Dedifferentiated amniotic fluid mesenchymal stem cell (primary cell): ENCODE measurements at regions not wholly inside any gene's neighbourhood (a gene's known extent, or its start where the extent isn't known, plus 50 kb on each side); places are given as distances from the start of the nearest gene placed in this dataset.
"Not testable (repeated sequence)": the region's sequence is repeated elsewhere in the genome, so short reads cannot be mapped to it uniquely, and the experiment has no call there.

ENCODE experiments used
- DNase-seq: peaks from one replicate; pipeline ENCODE4 v3.0.0-alpha.2; 2016; ENCODE audit errors: extremely low spot score

DNA sequence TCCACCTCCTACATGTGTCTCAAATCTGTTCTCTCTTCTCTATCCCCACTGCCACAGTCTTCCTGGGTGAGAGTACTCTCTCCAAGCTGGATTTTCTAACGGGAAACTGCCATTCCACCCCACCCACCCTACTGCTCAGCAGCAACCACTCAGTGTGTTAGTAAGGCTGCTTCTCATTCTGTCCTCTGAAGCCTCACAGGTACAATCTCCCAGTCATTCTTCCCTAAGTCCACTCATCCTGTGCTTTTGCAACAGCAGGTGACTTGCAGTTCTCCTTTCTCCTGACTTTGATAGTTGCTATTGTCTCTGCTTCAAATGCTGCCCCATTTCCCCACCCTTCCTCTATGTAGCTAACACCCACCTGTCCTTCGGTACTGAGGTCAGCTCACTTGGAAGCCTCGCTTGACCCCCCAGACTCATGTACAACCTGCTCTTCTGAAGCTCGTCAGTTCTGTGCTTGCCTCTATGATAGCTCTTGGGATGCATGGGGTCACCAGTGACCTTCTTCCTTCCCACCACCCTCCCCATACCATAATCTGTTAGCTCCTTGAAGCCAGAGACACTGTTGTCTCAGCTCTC is 188.9 kb downstream of the RRAGC start:
- no peak for DNase-seq

DNA sequence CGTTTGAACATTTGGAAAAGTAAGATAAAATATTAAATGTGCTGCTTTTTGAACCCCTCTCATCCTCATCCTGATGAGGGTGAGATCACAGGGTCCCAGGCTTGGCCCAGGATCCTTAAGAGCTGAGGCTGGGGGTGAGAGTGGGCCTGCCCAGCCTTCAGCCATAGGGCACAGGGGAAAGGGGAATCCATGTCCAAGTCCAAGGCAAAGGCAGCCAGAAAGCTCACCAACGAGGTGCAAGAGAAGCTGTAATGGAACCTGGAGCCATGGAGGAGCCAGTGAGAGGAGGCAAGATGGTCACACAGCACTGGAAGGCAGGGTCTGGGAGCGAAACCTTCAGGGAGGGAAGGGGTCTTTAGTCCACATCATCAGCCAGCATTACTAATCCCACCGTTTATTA is 191.9 kb downstream of the RRAGC start:
- DNase-seq, result no peak

DNA sequence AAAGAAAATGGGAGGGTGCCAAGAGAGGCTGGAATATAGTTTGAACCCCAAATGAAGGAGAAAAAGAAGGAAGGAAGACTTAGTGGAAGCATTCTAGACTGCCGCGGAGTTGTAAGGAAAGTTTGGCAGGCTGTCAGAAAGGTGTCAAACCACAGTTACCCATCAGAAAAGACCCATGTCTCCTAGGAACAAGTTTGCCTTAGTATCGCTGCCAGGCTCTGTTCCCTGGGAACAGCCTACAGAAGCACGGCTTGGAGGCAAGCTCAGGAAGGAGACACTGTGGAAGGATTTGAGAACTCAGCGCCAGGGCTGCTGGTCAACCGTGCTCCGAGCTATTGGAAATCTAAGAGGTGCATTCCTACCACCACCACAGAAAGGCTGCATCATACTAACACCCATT is 197.4 kb downstream of the RRAGC start:
- DNase-seq, result no peak

DNA sequence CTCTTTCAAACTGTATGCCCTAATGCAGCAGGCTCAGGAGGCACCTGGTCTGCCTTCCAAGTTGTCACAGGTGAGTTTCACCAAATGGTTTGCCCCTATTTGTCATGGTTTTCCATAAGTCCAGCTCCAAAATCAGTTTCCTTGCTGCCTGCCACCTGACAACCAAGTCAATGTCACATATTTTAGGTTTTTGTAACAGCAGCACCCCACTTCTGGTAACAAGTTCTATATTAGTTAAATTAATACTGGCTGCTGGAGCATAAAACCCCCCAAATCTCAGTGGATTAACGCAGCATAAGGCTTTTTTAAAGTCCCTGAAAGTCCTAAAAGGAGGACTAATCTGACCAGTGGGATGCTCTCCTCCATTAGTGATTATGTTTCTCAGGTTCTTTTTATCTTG is 200.7 kb downstream of the RRAGC start:
- DNase-seq, result no peak

DNA sequence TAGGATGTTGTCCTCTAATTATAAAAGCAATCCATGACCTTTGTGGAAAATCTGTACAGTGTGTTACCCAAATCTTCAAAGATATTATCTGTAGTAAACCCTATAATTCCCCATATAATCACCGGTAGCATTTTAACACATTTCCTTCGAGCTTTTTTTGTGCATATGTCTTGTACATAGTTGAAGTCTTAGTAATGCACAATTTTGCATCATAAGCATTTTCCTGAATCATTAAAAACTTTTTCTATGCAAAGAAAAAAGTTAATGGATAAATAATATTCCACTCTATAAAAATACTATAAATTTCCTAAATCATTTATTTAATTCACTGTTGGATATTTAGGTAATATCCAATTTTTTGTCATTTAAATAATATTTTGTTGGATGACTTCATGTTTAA is 201.7 kb downstream of the RRAGC start:
- no peak for DNase-seq

DNA sequence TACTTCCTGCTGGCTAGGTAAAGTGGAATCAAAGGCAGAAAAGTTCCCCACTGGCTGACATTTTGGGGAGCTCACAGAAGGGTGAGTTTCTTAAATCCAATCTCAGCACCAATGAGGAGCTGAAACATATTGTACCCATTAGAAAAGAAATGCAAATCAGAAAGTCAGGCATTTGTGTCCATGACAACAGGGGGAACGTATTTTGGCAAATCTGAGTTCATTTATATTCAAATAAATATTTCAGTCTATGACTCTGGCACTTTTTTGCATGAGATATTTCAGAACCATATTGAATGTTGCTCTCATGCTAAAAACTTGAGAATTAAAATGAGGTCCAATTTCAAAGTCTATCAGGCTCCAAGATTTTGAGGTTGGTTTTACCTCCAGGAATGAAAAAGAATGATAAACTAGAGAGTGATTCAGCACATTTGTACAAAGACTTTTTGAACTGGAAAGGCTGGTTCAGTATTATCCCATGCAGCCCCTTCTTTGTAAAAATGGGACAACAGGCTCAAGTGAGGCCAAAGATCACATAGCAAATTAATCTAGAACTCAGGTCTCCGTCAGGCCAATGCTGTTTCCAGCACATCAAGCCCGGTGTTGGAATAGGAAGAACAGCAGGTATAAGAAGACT is 202.2 kb downstream of the RRAGC start:
- DNase-seq, result no peak

DNA sequence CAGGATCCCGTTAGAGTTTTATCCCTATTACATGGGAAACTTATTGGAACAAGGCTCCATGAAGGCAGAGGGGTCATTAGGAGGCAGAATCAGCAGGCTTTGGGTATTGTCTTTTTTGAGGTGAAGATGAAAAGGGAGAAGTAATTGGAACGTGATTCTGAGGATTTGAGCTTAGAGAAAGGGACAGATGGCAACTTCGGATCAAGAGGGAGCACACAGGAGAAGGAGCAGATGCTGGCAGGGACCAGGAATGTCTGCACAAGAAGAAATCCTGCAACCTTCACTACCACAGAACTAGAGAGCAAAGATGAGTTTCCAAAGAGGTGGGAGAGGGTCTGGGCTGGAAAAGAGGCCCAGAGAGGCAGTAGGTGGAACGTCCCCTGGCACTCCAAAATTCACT is 202.8 kb downstream of the RRAGC start:
- DNase-seq, result no peak

DNA sequence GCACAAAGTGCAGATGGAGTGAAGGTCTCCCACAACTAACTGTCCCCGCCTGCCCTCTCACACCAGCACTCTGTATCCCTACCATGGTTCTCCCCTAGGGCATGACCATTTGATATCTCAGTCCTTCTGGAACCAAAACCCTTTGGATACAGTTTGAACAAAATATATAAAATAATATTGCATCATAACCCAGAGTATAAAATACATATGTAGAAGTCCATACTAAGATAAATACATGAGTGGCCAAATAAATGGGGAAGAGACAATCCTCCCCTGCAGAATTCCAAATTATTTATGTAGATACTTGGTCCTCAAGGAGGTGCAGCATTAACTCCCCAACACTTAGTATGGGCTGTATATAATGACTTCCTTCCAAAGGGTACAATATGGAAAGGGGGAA is 207.4 kb downstream of the RRAGC start:
- DNase-seq, result no peak

DNA sequence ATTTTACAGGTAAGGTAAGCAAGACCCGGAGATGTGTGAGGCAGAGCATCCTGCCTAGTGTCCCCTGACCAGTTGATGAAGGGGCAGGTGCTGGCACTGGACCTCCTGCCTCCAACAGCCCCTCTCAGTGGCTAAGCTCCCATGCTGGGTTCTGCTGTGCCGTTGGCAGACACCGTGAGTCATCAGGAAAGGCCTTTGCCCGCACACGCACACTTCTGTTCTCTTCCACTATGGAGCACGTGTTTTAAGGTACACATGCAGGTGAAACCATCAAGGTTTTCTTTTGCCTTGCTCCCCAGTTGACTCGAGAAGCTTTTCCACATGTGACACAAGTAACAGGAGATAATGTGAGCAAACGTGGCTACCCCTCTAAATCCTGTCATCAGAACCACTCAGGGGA is 207.9 kb downstream of the RRAGC start:
- no peak for DNase-seq

DNA sequence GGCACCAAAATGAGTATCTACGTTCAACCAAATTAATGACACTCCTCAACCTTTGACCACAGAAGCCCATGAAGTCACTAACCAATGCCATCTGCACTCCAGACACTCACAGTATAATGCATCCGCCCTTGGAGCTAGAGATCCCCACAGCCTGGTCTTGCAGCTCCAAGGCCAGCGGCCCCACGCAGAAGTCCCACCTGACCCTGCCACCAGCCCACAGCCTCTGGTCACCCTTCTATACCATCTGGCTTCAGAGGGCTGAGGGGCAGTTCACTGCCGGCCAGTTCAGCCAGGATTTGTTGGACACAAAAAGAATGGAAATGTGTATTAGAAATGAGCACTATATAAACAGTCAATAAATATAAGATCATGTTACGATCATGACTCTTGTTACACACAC is 211.2 kb downstream of the RRAGC start:
- DNase-seq, result no peak

DNA sequence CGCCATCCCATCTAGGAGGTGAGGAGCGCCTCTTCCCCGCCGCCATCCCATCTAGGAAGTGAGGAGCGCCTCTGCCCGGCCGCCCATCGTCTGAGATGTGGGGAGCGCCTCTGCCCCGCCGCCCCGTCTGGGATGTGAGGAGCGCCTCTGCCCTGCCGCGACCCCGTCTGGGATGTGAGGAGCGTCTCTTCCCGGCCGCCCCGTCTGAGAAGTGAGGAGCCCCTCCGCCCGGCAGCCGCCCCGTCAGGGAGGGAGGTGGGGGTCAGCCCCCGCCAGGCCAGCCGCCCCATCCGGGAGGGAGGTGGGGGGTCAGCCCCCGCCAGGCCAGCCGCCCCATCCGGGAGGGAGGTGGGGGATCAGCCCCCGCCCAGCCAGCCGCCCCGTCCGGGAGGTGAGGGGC is 212.2 kb downstream of the RRAGC start:
- not testable (repeated sequence) for DNase-seq

DNA sequence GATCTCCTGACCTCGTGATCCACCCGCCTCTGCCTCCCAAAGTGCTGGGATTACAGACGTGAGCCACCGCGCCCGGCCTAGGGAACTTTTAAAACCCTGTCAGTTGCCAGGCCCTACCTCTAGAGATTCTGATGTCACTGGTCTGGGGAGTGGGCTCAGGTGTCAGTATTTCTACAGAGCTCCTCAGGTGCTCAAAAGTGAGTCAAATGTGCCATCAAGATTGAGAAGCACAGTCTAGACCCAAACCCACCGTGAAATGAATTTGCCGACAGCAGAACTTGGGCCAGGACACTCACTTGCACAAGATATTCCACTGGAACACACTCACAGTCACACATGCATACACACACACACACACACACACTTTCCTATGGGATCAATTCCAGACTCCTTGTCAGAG is 215.5 kb downstream of the RRAGC start:
- no peak for DNase-seq

DNA sequence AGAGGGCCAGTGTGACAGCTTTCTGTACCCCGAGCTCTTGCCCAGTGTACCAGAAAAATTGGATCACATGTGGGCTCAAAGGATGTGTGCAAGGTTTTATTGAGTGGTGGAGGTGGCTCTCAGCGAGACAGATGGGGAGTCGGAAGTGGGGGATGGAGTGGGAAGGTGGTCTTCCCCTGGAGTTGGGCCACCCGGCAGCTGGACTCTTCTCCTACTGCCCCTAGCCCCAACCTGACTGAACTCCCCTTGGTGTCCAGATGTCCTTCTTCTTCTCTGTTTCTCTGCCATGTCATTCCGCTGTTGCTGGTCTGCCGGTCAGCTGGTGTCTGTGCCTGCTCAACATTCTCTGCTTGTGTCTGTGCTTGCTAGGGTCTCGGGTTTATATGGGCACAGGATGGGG is 217.9 kb downstream of the RRAGC start:
- DNase-seq, result no peak

DNA sequence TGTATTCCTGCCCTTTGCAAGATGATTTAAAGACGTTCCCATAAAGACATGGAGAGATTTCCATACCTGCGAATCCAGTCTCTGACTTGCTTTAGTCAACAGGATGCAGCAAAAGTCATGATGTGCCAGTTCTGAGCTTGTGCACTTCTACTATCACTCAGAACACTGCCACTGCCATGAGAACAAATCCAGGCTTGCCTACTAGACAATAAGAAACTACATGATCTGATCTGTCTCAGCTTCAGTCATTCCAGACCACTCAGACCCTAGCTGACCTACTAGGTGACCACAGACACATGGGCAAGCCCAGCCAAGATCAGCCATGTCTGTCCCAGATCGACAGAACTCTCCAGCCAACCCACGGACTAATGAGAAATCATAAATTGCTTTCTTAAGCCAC is 219.2 kb downstream of the RRAGC start:
- DNase-seq, result no peak

DNA sequence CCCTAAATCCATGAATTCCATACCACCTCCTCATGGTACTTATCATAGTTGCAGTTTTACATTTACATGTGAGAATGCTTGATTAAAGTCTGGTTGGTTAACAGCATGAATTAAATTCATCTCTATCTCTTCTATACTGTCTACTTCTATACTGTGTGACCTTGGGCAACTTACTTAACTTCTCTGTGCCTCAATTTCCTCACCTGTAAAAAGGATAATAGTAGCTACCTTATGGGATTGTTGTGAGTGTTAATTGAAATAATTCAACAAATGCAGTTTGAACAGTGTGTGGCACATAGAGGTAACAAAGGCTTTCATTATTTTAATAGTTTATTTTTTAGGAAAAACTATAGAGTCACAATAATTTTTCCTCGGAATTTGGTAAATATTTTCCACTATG is 231.3 kb downstream of the RRAGC start:
- DNase-seq, result no peak

DNA sequence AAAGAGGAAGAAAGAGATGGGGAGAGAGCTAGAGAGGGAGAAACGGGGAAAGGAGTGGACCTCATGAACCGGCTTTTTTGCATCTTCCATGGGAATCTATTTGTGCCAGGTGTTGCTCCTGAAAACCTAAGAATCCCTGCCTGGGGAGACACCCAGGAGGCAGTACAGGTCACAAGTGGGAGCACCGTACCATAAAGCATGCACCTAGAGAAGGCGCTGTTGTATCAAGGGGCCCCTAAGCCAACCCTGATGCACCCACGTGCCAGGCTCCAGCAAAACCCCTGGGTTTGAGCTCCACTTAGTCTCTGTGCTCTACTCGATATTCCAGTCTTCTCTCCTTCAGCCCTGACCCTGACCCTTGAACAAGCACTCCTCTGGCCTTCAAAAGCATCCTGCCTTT is 233.6 kb downstream of the RRAGC start:
- DNase-seq, result no peak

DNA sequence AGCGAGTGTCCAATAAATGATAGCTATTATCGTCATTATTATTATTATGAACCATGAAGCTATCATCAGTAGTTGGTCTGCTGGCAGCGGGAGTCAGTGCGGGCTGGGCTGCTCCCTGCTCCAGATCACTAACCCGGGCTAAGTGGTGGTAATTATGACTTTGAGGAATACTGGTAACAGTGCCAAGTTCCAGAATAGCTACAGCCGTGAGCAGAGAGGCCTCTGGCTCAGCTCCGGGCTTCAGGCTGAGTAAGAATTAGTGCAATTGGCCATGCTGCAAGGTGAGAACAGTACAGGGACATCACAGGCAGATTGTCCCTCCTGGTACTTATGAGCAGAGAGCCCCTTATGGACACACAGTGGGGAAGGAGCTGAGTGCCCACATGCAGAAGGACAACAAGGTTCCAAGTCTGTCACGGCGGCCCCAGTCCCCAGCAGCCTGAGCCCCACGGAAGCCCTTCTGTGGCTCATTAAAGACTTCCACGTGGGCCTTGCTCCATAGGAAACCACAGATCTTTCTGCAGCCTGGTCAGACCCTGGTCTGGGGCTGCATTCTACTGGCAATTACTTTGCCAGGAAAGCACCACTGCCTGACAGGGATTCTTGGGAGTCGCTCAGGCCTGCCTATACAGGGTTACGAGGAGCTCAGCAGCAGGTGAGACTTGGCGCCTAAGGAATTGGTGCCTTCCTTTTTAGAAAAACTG is 235.1 kb downstream of the RRAGC start:
- DNase-seq, result no peak

DNA sequence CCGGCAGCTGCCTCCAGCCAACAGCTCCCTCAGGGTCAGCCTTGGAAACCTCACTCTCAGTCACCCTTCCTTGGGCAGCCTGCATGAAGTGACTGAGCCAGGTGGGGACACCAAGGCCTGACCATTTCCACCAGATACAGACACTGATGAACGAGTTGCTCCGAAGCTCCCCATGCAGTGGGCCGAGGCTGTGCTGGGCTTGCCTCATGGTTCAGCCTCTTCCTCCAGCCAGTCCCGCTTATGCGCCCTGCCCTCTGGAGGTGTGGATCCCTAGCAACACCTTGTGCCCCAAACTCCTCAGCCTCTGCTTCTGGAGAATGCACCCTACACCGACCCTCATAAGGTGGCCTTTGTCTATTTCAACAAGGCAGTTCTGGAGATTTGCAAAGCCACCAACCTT is 236.0 kb downstream of the RRAGC start:
- no peak for DNase-seq

DNA sequence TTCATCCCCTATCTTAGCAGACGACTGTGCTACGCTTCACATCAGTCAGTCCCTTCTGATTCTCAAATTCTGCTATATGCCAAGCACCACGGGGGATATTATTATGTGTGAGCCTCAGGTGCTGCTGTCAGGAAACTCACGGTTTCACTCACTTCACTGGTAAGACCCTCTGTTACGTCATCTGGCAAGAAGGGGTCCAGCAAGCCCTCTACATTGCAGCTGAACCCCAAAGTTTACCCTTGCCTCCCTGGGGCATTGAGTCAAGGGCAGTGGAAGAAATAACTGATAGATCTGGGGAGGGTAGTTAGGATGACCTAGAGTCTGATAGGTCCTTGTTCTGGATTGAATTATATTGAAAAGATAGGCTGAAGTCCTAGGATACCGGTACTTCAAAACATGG is 237.4 kb downstream of the RRAGC start:
- no peak for DNase-seq

DNA sequence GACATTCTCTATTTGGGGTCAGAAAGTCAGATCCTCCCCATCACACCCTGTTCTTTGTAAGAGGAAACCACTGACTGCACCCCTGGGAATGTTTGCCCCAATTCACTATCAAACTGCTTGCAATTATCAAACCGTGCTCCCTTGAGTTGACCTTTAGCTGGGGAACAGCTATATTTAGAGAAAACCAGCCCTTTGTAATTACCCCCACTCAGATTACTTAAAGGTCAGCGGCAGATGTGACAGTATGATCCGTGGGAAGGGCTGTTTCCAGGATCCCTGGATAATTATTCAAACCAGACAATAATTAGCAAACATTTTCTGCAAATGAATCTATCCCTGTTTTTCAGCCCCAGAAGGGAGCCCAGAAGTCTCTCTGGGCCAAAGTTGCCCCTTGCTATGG is 242.7 kb downstream of the RRAGC start:
- no peak for DNase-seq

DNA sequence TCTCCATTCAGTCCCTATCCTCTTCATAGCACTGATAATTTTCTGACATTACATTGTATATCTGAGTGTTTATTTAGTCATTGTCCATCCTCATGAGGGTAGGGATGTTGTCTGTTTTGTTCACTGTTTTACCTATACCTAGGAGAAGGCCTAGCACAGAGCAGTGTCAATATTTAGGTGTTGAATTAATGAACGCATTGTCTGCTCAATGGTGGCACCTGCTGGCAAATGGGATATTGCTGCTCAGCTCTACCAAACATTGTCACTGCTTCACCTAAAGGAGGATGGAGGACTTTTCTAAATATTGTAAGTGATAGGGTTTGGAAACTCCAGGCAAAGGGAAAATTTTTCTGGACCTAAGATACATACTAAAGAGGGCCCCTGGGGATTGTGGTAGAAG is 243.9 kb downstream of the RRAGC start:
- no peak for DNase-seq

DNA sequence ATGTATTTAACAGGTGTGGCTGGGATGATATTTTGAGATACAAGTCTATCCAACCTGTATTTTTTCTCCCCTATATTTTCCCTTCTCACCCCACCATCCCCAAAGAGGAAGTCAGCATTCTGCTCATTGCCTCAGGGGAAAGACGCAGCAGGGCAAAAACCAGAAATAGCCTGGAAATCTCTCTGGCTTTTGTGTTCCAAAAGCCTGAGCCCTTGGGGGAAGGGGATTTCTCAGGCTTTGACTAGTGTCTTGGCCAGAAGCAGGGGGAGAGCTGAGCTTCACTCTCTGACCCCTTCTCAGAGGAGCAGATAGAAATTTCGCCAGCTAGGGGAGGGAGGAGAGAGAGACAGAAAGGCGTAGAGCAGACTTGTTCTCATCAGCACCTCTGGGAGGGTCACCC is 244.7 kb downstream of the RRAGC start:
- no peak for DNase-seq

DNA sequence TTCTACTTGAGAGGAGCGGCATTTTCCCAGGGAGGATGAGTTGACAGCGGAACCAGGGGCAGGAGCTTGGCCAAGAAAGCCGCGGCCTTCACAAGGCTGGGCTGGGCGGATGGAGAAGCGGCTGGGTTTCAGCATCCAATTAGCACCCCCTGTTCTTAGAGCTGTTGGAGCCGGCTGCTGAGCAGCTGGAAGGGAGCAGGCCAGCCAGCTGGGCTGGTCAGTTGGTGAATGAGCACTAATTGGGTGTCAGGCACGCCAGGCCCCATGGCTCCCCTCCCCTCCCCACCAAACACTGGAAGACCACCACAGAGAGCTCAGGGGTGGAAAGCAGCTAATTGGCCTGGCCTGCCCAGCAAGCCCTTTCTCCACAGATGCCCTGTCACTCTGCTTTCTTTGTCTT is 245.6 kb downstream of the RRAGC start:
- DNase-seq, result no peak

DNA sequence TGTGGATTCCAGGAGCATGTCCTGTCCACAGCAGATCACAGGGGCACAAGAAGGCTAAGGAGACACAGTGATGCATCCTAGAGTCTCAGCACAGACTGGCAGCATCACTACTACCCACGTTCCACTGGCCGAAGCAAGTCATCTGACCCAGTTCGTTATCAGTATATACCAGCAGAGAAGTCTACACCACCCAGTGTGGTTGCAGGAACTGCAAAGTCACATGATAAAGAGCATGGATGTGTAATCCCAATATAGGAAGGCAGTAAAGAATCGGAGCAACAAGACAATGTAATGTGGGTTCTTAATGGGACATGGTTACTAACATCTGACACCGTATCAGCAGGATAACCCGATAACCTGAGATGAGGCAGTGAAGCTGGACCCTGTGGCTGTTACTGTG is 246.6 kb downstream of the RRAGC start:
- no peak for DNase-seq
